ENCODE measurements at regions not wholly inside any gene's neighbourhood (a gene's known extent, or its start where the extent isn't known, plus 50 kb on each side); places are given as distances from the start of the nearest gene placed in this dataset.

DNA sequence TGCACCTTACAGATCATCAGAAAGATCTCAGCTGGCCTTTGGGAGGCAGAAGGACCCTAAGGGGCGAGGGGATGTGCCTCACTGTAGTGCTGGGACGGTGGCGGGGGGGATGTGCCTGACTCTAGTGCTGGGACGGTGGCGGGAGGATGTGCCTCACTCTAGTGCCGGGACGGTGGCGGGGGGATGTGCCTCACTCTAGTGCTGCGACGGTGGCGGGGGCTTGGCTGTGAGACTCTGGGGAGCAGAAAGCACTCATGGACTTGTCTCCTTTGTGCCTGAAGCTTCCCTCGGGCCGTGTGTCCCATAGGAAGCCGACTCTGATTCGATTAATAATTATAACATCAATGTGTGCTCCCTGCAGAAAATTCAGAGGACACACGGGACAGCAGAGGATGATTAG lies 126.6 kb downstream of the ZNF664 start:
- Mint-ChIP-seq H3K4me3 (ENCODE audit: unreplicated experiment) (no peak overlapping the region), H3K27ac (ENCODE audit: unreplicated experiment) (no peak overlapping the region), H3K27me3 (ENCODE audit: unreplicated experiment) (peaks cover 32% of the 10 kb centered on the region), H3K9me3 (ENCODE audit: unreplicated experiment) (no peaks in the 10 kb centered on the region), H3K4me1 (ENCODE audit: unreplicated experiment) (peaks cover 11% of the 10 kb centered on the region), H3K36me3 (ENCODE audit: unreplicated experiment) (peaks cover 2% of the 10 kb centered on the region)
- no peak for DNase-seq (ENCODE audit: extremely low spot score, unreplicated experiment)
- TF ChIP-seq, protein P1, sequence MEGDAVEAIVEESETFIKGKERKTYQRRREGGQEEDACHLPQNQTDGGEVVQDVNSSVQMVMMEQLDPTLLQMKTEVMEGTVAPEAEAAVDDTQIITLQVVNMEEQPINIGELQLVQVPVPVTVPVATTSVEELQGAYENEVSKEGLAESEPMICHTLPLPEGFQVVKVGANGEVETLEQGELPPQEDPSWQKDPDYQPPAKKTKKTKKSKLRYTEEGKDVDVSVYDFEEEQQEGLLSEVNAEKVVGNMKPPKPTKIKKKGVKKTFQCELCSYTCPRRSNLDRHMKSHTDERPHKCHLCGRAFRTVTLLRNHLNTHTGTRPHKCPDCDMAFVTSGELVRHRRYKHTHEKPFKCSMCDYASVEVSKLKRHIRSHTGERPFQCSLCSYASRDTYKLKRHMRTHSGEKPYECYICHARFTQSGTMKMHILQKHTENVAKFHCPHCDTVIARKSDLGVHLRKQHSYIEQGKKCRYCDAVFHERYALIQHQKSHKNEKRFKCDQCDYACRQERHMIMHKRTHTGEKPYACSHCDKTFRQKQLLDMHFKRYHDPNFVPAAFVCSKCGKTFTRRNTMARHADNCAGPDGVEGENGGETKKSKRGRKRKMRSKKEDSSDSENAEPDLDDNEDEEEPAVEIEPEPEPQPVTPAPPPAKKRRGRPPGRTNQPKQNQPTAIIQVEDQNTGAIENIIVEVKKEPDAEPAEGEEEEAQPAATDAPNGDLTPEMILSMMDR (IDR thresholded peaks at IDR 0.05): no peak

DNA sequence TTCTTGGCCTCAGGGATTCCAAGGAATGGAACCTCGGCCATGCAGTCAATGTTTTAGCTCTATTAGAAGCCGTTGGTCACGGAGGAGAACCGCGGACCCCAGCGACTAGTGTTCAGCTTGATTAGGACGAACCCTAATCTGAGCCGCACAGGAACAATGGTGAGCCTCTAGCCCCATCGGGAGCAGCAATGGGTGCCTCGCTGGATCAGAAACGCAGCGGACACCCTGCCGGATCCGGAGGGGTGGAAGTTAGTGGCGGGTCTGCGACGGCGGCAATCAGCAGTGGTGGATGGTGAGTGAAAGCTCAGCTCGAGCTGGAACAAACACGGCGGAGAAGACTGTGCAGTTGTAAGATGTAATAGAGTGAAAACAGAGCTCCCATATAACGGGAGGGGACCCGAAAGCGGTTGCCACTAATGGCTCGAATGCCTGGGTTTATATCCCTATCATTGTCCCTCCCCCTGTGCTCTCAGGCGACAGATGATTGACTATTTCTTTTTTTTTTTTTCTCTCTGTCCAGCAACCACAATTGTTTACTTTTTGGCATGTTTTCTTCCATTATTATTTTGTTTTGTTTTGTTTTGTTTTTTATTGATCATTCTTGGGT lies 127.7 kb downstream of the ZNF664 start:
- H3K4me1 Mint-ChIP-seq (ENCODE audit: unreplicated experiment): peaks cover 11% of the 10 kb centered on the region
- peaks cover 36% of the 10 kb centered on the region for H3K27me3 Mint-ChIP-seq (ENCODE audit: unreplicated experiment)
- no peaks in the 10 kb centered on the region for H3K9me3 Mint-ChIP-seq (ENCODE audit: unreplicated experiment)
- DNase-seq (ENCODE audit: extremely low spot score, unreplicated experiment): no peak
- TF ChIP-seq, protein P1 (IDR thresholded peaks at IDR 0.05): no peak
- peaks cover 2% of the 10 kb centered on the region for H3K36me3 Mint-ChIP-seq (ENCODE audit: unreplicated experiment)
- no peak overlapping the region for H3K27ac Mint-ChIP-seq (ENCODE audit: unreplicated experiment)
- no peak overlapping the region for H3K4me3 Mint-ChIP-seq (ENCODE audit: unreplicated experiment)

DNA sequence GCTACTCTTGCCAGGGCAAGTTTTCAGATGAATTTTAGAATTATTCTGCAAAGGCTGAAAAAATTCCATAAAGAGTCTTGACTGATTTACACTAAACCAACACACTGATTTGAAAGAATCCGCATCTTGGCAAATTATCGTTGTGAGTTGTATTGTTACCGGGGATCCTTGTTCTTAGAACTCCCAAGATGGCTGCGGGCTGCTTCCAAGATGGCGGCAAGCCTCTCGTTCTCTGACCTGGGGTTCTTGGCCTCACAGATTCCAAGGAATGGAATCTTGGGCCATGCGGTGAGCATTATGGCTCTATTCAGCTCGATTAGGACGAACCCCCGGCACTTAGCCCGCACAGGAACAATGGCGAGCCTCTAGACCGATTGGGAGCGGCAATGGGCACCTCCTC lies 132.5 kb downstream of the ZNF664 start:
- Mint-ChIP-seq H3K9me3 (ENCODE audit: unreplicated experiment) (no peaks in the 10 kb centered on the region), H3K27ac (ENCODE audit: unreplicated experiment) (no peak overlapping the region), H3K27me3 (ENCODE audit: unreplicated experiment) (peaks cover 8% of the 10 kb centered on the region), H3K36me3 (ENCODE audit: unreplicated experiment) (no peaks in the 10 kb centered on the region), H3K4me1 (ENCODE audit: unreplicated experiment) (peaks cover 3% of the 10 kb centered on the region), H3K4me3 (ENCODE audit: unreplicated experiment) (no peak overlapping the region)
- DNase-seq (ENCODE audit: extremely low spot score, unreplicated experiment): no peak
- TF ChIP-seq, protein P1 (IDR thresholded peaks at IDR 0.05): no peak

DNA sequence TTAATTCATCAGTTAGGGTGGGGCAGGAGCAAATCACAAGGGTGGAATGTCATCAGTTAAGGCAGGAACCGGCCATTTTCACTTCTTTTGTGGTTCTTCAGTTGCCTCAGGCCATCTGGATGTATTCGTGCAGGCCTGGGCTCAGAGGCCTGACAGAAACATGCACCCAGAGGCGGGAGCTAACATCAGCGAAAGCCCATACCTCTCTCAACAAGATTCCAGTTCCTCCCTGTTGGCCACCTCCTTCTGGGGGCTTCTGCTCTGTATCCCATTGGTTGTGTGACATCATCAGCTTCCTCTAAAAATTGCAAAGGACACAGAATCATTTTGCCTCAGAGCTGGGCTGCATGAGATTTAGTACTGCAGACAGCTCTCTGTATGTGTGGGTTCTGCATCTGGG lies 134.3 kb downstream of the ZNF664 start:
- peaks cover 8% of the 10 kb centered on the region for H3K27me3 Mint-ChIP-seq (ENCODE audit: unreplicated experiment)
- no peaks in the 10 kb centered on the region for H3K4me1 Mint-ChIP-seq (ENCODE audit: unreplicated experiment)
- H3K9me3 Mint-ChIP-seq (ENCODE audit: unreplicated experiment): no peaks in the 10 kb centered on the region
- no peak overlapping the region for H3K27ac Mint-ChIP-seq (ENCODE audit: unreplicated experiment)
- DNase-seq (ENCODE audit: extremely low spot score, unreplicated experiment): no peak
- H3K36me3 Mint-ChIP-seq (ENCODE audit: unreplicated experiment): no peaks in the 10 kb centered on the region
- no peak overlapping the region for H3K4me3 Mint-ChIP-seq (ENCODE audit: unreplicated experiment)
- TF ChIP-seq, protein P1 (IDR thresholded peaks at IDR 0.05): no peak

DNA sequence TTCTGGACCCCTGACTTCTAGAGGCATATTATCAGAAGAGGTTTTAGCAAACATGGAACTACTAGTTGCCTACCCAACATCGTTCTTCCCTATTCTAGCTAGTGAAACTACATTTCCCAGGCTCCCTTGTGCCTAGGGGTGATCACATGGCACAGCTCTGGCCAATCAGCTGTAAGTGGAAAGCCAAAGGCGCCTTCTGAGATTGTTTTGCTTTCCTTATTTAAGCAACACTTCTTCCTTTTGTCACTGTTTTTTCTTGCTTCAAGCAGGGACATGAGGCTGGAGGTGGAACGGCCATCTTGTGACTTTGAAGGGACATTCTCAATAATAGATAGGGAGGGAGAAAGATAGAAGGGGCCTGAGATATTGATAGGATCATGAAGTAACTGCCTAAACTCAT lies 136.7 kb downstream of the ZNF664 start:
- Mint-ChIP-seq H3K4me1 (ENCODE audit: unreplicated experiment) (no peaks in the 10 kb centered on the region), H3K36me3 (ENCODE audit: unreplicated experiment) (no peaks in the 10 kb centered on the region), H3K9me3 (ENCODE audit: unreplicated experiment) (no peaks in the 10 kb centered on the region), H3K27me3 (ENCODE audit: unreplicated experiment) (peaks cover 5% of the 10 kb centered on the region), H3K4me3 (ENCODE audit: unreplicated experiment) (no peak overlapping the region), H3K27ac (ENCODE audit: unreplicated experiment) (no peak overlapping the region)
- no peak for DNase-seq (ENCODE audit: extremely low spot score, unreplicated experiment)
- TF ChIP-seq, protein P1 (IDR thresholded peaks at IDR 0.05): no peak
